ENCODE measurements at regions not wholly inside any gene's neighbourhood (a gene's known extent, or its start where the extent isn't known, plus 50 kb on each side); places are given as distances from the start of the nearest gene placed in this dataset.

DNA sequence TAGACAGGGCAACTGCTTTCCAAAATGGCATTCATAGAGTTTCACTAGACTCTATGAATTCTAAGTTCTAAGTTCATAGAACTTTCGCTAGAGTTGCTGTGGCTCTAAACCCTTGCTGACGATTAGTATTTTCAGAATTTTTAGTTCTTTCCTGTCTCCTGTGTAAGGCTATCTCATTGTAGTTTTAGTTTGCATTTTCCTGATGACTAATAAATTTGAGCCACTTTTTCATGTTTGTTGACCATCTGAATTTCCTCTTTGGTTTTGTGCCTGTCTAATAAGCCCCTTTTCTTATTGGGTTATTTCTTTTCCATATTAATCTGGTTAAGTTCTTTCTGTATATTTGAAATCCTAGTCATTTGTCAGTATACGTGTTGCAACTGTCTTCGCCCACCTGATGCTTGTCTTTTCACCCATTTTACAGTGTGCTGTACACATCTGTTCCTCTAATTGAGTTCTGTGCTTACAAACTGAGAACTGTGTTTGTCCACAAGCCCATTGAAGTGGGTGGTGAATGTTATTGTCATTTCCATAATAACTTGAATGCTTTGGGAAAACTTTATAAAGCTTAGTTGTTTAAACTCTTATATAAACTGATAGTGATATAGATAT, 177.7 kb upstream of the CDYL start:
- H3K9me3 ChIP-seq (replicated peaks): no peaks in the 10 kb centered on the region
- no peak overlapping the region for H3K27ac ChIP-seq (replicated peaks)
- no peak overlapping the region for H3K4me3 ChIP-seq
- H3K27me3 ChIP-seq (ENCODE audit: low read depth): no peaks in the 10 kb centered on the region
- no peak for TF ChIP-seq CTCF (IDR thresholded peaks at IDR 0.05; ENCODE audit: borderline replicate concordance)
- H3K36me3 ChIP-seq: no peaks in the 10 kb centered on the region
- intact Hi-C loops (cut with micrococcal nuclease): no loop called here
- no peak for DNase-seq
- peaks cover 3% of the 10 kb centered on the region for H3K4me1 ChIP-seq

DNA sequence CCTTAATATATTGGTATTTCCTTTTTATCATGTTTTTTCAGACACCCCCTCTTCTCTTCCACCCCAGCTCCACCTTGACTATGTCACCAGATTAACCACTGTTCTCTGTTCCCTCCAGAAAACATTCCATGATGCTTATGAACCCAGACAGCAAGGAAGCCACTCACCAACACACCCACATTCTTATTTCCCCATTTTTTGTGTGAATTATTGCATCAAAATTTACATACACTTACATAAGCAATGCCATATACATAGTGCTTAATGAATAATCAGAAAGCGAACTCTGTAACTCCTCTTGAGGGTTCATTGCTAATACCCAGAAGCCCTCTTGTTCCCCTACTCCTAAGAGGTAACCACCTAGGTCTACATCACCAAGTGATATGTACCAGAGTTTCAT, 182.3 kb upstream of the CDYL start:
- no peaks in the 10 kb centered on the region for H3K36me3 ChIP-seq
- H3K27me3 ChIP-seq (ENCODE audit: low read depth): no peaks in the 10 kb centered on the region
- no peak overlapping the region for H3K27ac ChIP-seq (replicated peaks)
- no peak overlapping the region for H3K4me3 ChIP-seq
- no peaks in the 10 kb centered on the region for H3K4me1 ChIP-seq
- TF ChIP-seq CTCF (IDR thresholded peaks at IDR 0.05; ENCODE audit: borderline replicate concordance): no peak
- intact Hi-C loops (cut with micrococcal nuclease): no loop called here
- DNase-seq: no peak
- H3K9me3 ChIP-seq (replicated peaks): no peaks in the 10 kb centered on the region

- Histone ChIP-seq H3K36me3 (no peaks in the 10 kb centered on the region), H3K27ac (replicated peaks) (no peak overlapping the region), H3K4me1 (no peaks in the 10 kb centered on the region), H3K4me3 (no peak overlapping the region), H3K27me3 (ENCODE audit: low read depth) (no peaks in the 10 kb centered on the region), H3K9me3 (replicated peaks) (no peaks in the 10 kb centered on the region)
- DNase-seq: no peak
- TF ChIP-seq CTCF (IDR thresholded peaks at IDR 0.05; ENCODE audit: borderline replicate concordance): no peak
- intact Hi-C loops (cut with micrococcal nuclease): no loop called here
Observed at GRCh38 chr6:4592026-4592425, 184.2 kb upstream of the CDYL start.

DNA sequence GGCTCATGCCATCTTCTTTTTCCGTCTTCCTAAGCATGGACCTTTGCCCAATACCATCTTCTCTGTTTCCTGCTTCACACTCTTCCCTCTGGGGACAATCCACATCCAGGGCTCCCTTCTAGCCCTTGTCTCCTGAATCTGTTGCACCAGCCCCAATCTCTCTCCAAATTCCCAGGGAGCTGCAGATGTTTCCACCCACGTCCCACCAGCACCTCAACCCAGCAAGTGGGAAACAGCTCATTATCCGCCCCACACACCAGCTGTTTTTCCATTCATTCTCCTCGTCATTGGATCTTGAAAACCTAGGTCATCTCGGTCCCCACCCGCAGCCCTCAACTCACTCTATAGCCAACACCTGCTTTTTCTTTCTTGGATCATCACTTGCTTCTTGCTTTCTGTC, 185.0 kb upstream of the CDYL start:
- no peaks in the 10 kb centered on the region for H3K36me3 ChIP-seq
- no peaks in the 10 kb centered on the region for H3K27me3 ChIP-seq (ENCODE audit: low read depth)
- H3K4me3 ChIP-seq: no peak overlapping the region
- TF ChIP-seq CTCF (IDR thresholded peaks at IDR 0.05; ENCODE audit: borderline replicate concordance): no peak
- intact Hi-C loops (cut with micrococcal nuclease): no loop called here
- no peaks in the 10 kb centered on the region for H3K4me1 ChIP-seq
- no peaks in the 10 kb centered on the region for H3K9me3 ChIP-seq (replicated peaks)
- no peak overlapping the region for H3K27ac ChIP-seq (replicated peaks)
- no peak for DNase-seq

GRCh38 chr6:4589295-4589694, 186.9 kb upstream of the CDYL start:
- no peaks in the 10 kb centered on the region for H3K9me3 ChIP-seq (replicated peaks)
- H3K27ac ChIP-seq (replicated peaks): no peak overlapping the region
- H3K36me3 ChIP-seq: no peaks in the 10 kb centered on the region
- no peak for DNase-seq
- H3K4me1 ChIP-seq: no peaks in the 10 kb centered on the region
- intact Hi-C loops (cut with micrococcal nuclease): no loop called here
- no peaks in the 10 kb centered on the region for H3K27me3 ChIP-seq (ENCODE audit: low read depth)
- TF ChIP-seq CTCF (IDR thresholded peaks at IDR 0.05; ENCODE audit: borderline replicate concordance): no peak
- no peak overlapping the region for H3K4me3 ChIP-seq
